ENCODE measurements at regions not wholly inside any gene's neighbourhood (a gene's known extent, or its start where the extent isn't known, plus 50 kb on each side); places are given as distances from the start of the nearest gene placed in this dataset.

GRCh38 chr18:44630118-44630517, 50.6 kb upstream of the SETBP1 start:
- Histone ChIP-seq H3K4me1 (no peaks in the 10 kb centered on the region), H3K9me3 (no peaks in the 10 kb centered on the region), H3K4me3 (no peak overlapping the region), H3K27ac (no peak overlapping the region), H3K27me3 (ENCODE audit: low read depth) (no peaks in the 10 kb centered on the region), H3K36me3 (no peaks in the 10 kb centered on the region)
- intact Hi-C loops (cut with DNase I), result no loop called here
- ATAC-seq, result no peak
- TF ChIP-seq CTCF (IDR thresholded peaks at IDR 0.05), result no peak
- DNase-seq, result no peak

Data from lower lobe of right lung (tissue), 2 donors.